ENCODE measurements at regions not wholly inside any gene's neighbourhood (a gene's known extent, or its start where the extent isn't known, plus 50 kb on each side); places are given as distances from the start of the nearest gene placed in this dataset.
"Not testable (repeated sequence)": the region's sequence is repeated elsewhere in the genome, so short reads cannot be mapped to it uniquely, and the experiment has no call there.

GRCh38 chr7:150156015-150156414 lies 167.1 kb upstream of the LRRC61 start:
- H3K4me3 ChIP-seq (ENCODE audit: low read depth, low read length); DNase-seq (ENCODE audit: low read depth): not testable (repeated sequence)

GRCh38 chr7:150158696-150159095 lies 164.5 kb upstream of the LRRC61 start:
- H3K4me3 ChIP-seq (ENCODE audit: low read depth, low read length); DNase-seq (ENCODE audit: low read depth): not testable (repeated sequence)

- DNase-seq (ENCODE audit: low read depth); H3K4me3 ChIP-seq (ENCODE audit: low read depth, low read length): not testable (repeated sequence)
Observed at GRCh38 chr7:150169515-150169914, 153.6 kb upstream of the LRRC61 start.

- H3K4me3 ChIP-seq (ENCODE audit: low read depth, low read length); DNase-seq (ENCODE audit: low read depth): not testable (repeated sequence)
Observed at GRCh38 chr7:150169943-150170490, 153.1 kb upstream of the LRRC61 start.

GRCh38 chr7:150183602-150184001 lies 139.6 kb upstream of the LRRC61 start:
- H3K4me3 ChIP-seq (ENCODE audit: low read depth, low read length); DNase-seq (ENCODE audit: low read depth): not testable (repeated sequence)

- not testable (repeated sequence) for DNase-seq (ENCODE audit: low read depth); H3K4me3 ChIP-seq (ENCODE audit: low read depth, low read length)
Observed at GRCh38 chr7:150189963-150190362, 133.2 kb upstream of the LRRC61 start.

GRCh38 chr7:150192541-150192940 lies 130.6 kb upstream of the LRRC61 start:
- not testable (repeated sequence) for H3K4me3 ChIP-seq (ENCODE audit: low read depth, low read length); DNase-seq (ENCODE audit: low read depth)

- H3K4me3 ChIP-seq (ENCODE audit: low read depth, low read length); DNase-seq (ENCODE audit: low read depth): not testable (repeated sequence)
Observed at GRCh38 chr7:150193866-150194265, 129.3 kb upstream of the LRRC61 start.
